Upper lobe of left lung (tissue), 6 donors: ENCODE measurements at regions not wholly inside any gene's neighbourhood (a gene's known extent, or its start where the extent isn't known, plus 50 kb on each side); places are given as distances from the start of the nearest gene placed in this dataset.
A peak's percentile ranks its signal among the peaks of the same experiment; 100 is the strongest.

Experiments
- ATAC-seq, 2 donors: fragments of 200-7000 bp; cut with Tn5 transposase; one replicate each; pipeline ENCODE4 v1.9.1; 2022; ENCODE audit warnings: mild to moderate bottlenecking in 2 of 2, moderate library complexity in 2 of 2; ENCODE audit not compliant: low FRiP score in 2 of 2
- DNase-seq, 2 donors: peaks; one replicate each; pipeline ENCODE4 v3.0.0-alpha.2; 2019 to 2020
- H3K27ac ChIP-seq, 4 donors: fragments of 200-600 bp; sonication (generic); one replicate each; pipeline ENCODE4 v1.5.1; 2016 to 2019
- H3K27me3 ChIP-seq, 4 donors: fragments of 200-600 bp; sonication (generic); one replicate each; pipeline ENCODE4 v1.5.1; 2017 to 2019
- H3K36me3 ChIP-seq, 4 donors: fragments of 200-600 bp; sonication (generic); one replicate each; pipeline ENCODE4 v1.5.1; 2016 to 2019
- H3K4me1 ChIP-seq, 4 donors: fragments of 200-600 bp; sonication (generic); one replicate each; pipeline ENCODE4 v1.5.1; 2018 to 2019
- H3K4me3 ChIP-seq, 4 donors: fragments of 200-600 bp; sonication (generic); one replicate each; pipeline ENCODE4 v1.5.1; 2017 to 2019; ENCODE audit warnings: mild to moderate bottlenecking in 2 of 4, moderate library complexity in 1 of 4
- H3K9me3 ChIP-seq, 4 donors: fragments of 200-600 bp; sonication (generic); one replicate each; pipeline ENCODE4 v1.5.1; 2018 to 2019
- CTCF ChIP-seq, 6 experiments: fragments of 450-650 bp in 4 of 6; fragments of 200-600 bp in 2 of 6; sonication (generic) in 2 of 6; IDR thresholded peaks; one replicate each; pipeline ENCODE4 v1.5.1; 2016 to 2019; ENCODE audit warnings: antibody characterized with exemption in 6 of 6
- EP300 ChIP-seq, 4 donors: sonication (generic); formaldehyde crosslinking; IDR thresholded peaks; one replicate each; pipeline ENCODE4 v1.5.1; 2017; ENCODE audit warnings: antibody characterized with exemption in 4 of 4, control low read depth in 2 of 4
- POLR2A ChIP-seq, 4 donors: fragments of 450-650 bp; IDR thresholded peaks; one replicate each; pipeline ENCODE4 v1.5.1; 2016 to 2017; ENCODE audit warnings: antibody characterized with exemption in 4 of 4, mild to moderate bottlenecking in 2 of 4
- POLR2AphosphoS5 ChIP-seq, 2 donors: sonication (generic); formaldehyde crosslinking; IDR thresholded peaks; one replicate each; pipeline ENCODE4 v1.5.1; 2017; ENCODE audit warnings: antibody characterized with exemption in 2 of 2
- WGBS, 2 donors: methylation state at CpG; one replicate each; pipeline ENCODE4 v1.1.5; 2017 to 2018; 5-methylcytosine and 5-hydroxymethylcytosine counted together
- donor health status: DM: no; HTN: no; CAD: no; lungs with moderate emphysema.
- donor health status: DM: no; HTN: yes; CAD: no; lungs with severe emphysema.

GRCh38 chr10:46226900-46227558 is 59.8 kb upstream of the ANTXRL start:
- no peaks in the 10 kb centered on the region for H3K9me3 ChIP-seq
- H3K4me1 ChIP-seq, result peaks cover 0 to 6% (median 2%) of the 10 kb centered on the region in 4 donors
- no peak overlapping the region for H3K27ac ChIP-seq
- no peaks in the 10 kb centered on the region for H3K27me3 ChIP-seq
- peak in 1 of 2 donors; percentile 18 for DNase-seq
- no peak overlapping the region for H3K4me3 ChIP-seq
- no peaks in the 10 kb centered on the region for H3K36me3 ChIP-seq
- TF ChIP-seq POLR2AphosphoS5 (IDR thresholded peaks at IDR 0.05) (no peak), EP300 (IDR thresholded peaks at IDR 0.05) (no peak), POLR2A (IDR thresholded peaks at IDR 0.05) (no peak), CTCF (IDR thresholded peaks at IDR 0.05) (no peak)
- 74 to 82% methylated on average over 5 to 7 of the region's 7 CpGs for WGBS, 2 donors
- ATAC-seq, result no peak

GRCh38 chr10:46227571-46227935 is 59.2 kb upstream of the ANTXRL start:
- no peak for TF ChIP-seq POLR2A (IDR thresholded peaks at IDR 0.05)
- no peak for TF ChIP-seq EP300 (IDR thresholded peaks at IDR 0.05)
- TF ChIP-seq POLR2AphosphoS5 (IDR thresholded peaks at IDR 0.05), result no peak
- no peak for TF ChIP-seq CTCF (IDR thresholded peaks at IDR 0.05)
- DNase-seq (peak in 1 of 2 donors; percentile 10), ATAC-seq (no peak)
- 70 to 72% methylated on average over 3 to 4 of the region's 4 CpGs for WGBS, 2 donors
- peaks cover 0 to 6% (median 2%) of the 10 kb centered on the region in 4 donors for H3K4me1 ChIP-seq
- no peak overlapping the region for H3K27ac ChIP-seq
- no peak overlapping the region for H3K4me3 ChIP-seq
- H3K9me3 ChIP-seq, result no peaks in the 10 kb centered on the region
- no peaks in the 10 kb centered on the region for H3K36me3 ChIP-seq
- no peaks in the 10 kb centered on the region for H3K27me3 ChIP-seq

GRCh38 chr10:46227936-46228562 is 58.7 kb upstream of the ANTXRL start:
- H3K27ac ChIP-seq, result no peak overlapping the region
- peak in 1 of 2 donors; percentile 8 for DNase-seq
- no peak overlapping the region for H3K4me3 ChIP-seq
- WGBS, 2 donors, result 20 to 49% methylated on average over 1 to 5 of the region's 6 CpGs
- peaks cover 0 to 6% (median 2%) of the 10 kb centered on the region in 4 donors for H3K4me1 ChIP-seq
- TF ChIP-seq POLR2A (IDR thresholded peaks at IDR 0.05), result no peak
- TF ChIP-seq CTCF (IDR thresholded peaks at IDR 0.05), result no peak
- TF ChIP-seq EP300 (IDR thresholded peaks at IDR 0.05), result no peak
- no peaks in the 10 kb centered on the region for H3K27me3 ChIP-seq
- ATAC-seq, result peak in 1 of 2 donors; percentile 24
- no peaks in the 10 kb centered on the region for H3K36me3 ChIP-seq
- H3K9me3 ChIP-seq, result no peaks in the 10 kb centered on the region

- ATAC-seq (peak; percentile 83 to 94), DNase-seq (peak in 1 of 2 donors; percentile 68)
- TF ChIP-seq POLR2AphosphoS5 (IDR thresholded peaks at IDR 0.05), result no peak
- TF ChIP-seq CTCF (IDR thresholded peaks at IDR 0.05), result peak; percentile 70 to 93 (median 88)
- peaks cover 0 to 6% (median 2%) of the 10 kb centered on the region in 4 donors for H3K4me1 ChIP-seq
- no peak overlapping the region for H3K4me3 ChIP-seq
- H3K27ac ChIP-seq, result no peak overlapping the region
- 19 to 31% methylated on average over 3 to 7 of the region's 7 CpGs for WGBS, 2 donors
- no peaks in the 10 kb centered on the region for H3K27me3 ChIP-seq
- H3K9me3 ChIP-seq, result no peaks in the 10 kb centered on the region
- H3K36me3 ChIP-seq, result no peaks in the 10 kb centered on the region
Observed at GRCh38 chr10:46228563-46229071, 58.2 kb upstream of the ANTXRL start.
